HCT116 (cell line): ENCODE measurements at regions not wholly inside any gene's neighbourhood (a gene's known extent, or its start where the extent isn't known, plus 50 kb on each side); places are given as distances from the start of the nearest gene placed in this dataset.
"Not testable (repeated sequence)": the region's sequence is repeated elsewhere in the genome, so short reads cannot be mapped to it uniquely, and the experiment has no call there.

Source experiments
- ATAC-seq: fragments of 200-7000 bp; cut with Tn5 transposase; 2 replicates; pipeline ENCODE4 v1.9.1; 2020; ENCODE audit warnings: mild to moderate bottlenecking, moderate library complexity
- BruUV-seq: library from RNA; stranded (reverse); fragments of 400-500 nt; replicated peaks from 2 replicates; lab custom pipeline; 2021; lab: Mats Ljungman, UMichigan
- CTCF ChIA-PET: fragments of 300-600 bp; sonication (Branson Sonifier 250); formaldehyde crosslinking; loops from one replicate; lab custom pipeline; 2021; ENCODE audit warnings: antibody characterized with exemption; lab: Charles Lee
- POLR2A ChIA-PET: fragments of 300-600, 350-600 bp; sonication (Branson Sonifier 250); formaldehyde crosslinking; loops from one replicate; lab custom pipeline; 2021; ENCODE audit warnings: antibody characterized with exemption; lab: Charles Lee
- RAD21 ChIA-PET, 2 experiments: fragments of 300-600 bp; sonication (Branson Sonifier 250); formaldehyde crosslinking; loops; one replicate each; lab custom pipeline; 2023; ENCODE audit warnings: low total read pairs in 2 of 2; ENCODE audit not compliant: uncharacterized antibody in 2 of 2, unreplicated experiment in 2 of 2, low non-redundant PET in 1 of 2; lab: Charles Lee
- DNase-seq: peaks from one replicate; pipeline ENCODE4 v3.0.0-alpha.2; 2010; ENCODE audit warnings: low read depth, low spot score
- H2AFZ ChIP-seq: fragments of 200-600 bp; shearing (Covaris generic), sonication (generic); 2 replicates; pipeline ENCODE4 v1.6.1; 2017; ENCODE audit warnings: low read depth, mixed run types, mixed read lengths, antibody characterized with exemption, low read length; ENCODE audit not compliant: poor library complexity, severe bottlenecking
- H3K27ac ChIP-seq: 2 replicates; pipeline ENCODE4 v1.5.1; 2012; ENCODE audit warnings: low read depth, low read length
- H3K27me3 ChIP-seq: fragments of 200-600 bp; sonication (generic); 2 replicates; pipeline ENCODE4 v1.6.1; 2016; ENCODE audit warnings: mixed run types, low read length, mixed read lengths; ENCODE audit not compliant: insufficient read depth
- H3K36me3 ChIP-seq, 2 experiments: fragments of 200-500 bp in 1 of 2; fragments of 200-600 bp in 1 of 2; sonication (Bioruptor generic) in 1 of 2; sonication (generic) in 1 of 2; 2 replicates each; pipeline versions ENCODE4 v1.5.1 to v1.6.1; 2014 to 2016; ENCODE audit warnings: low read length in 2 of 2, inconsistent platforms in 1 of 2, mixed read lengths in 1 of 2, mixed run types in 1 of 2; ENCODE audit not compliant: insufficient read depth in 2 of 2, control insufficient read depth in 1 of 2
- H3K4me1 ChIP-seq, 2 experiments: fragments of 200-600 bp in 1 of 2; sonication (generic) in 1 of 2; 2 replicates each; pipeline versions ENCODE4 v1.5.1 to v1.6.1; 2012 to 2017; ENCODE audit warnings: low read length in 2 of 2, inconsistent platforms in 1 of 2, mild to moderate bottlenecking in 1 of 2, mixed read lengths in 1 of 2, mixed run types in 1 of 2, moderate library complexity in 1 of 2; ENCODE audit not compliant: insufficient read depth in 2 of 2, control insufficient read depth in 1 of 2
- H3K4me2 ChIP-seq: fragments of 200-600 bp; sonication (generic); 2 replicates; pipeline ENCODE4 v1.6.1; 2017; ENCODE audit warnings: mixed run types, low read length, mixed read lengths
- H3K4me3 ChIP-seq, 2 experiments: fragments of 200-600 bp in 1 of 2; sonication (generic) in 1 of 2; replicated peaks in 1 of 2; 2 replicates each; pipeline ENCODE4 v1.5.1; 2011 to 2016; ENCODE audit warnings: low read length in 2 of 2, control low read depth in 1 of 2, low read depth in 1 of 2, mild to moderate bottlenecking in 1 of 2, mixed read lengths in 1 of 2, mixed run types in 1 of 2
- H3K79me2 ChIP-seq: fragments of 200-600 bp; sonication (generic); 2 replicates; pipeline ENCODE4 v1.6.1; 2017; ENCODE audit warnings: mild to moderate bottlenecking, mixed run types, low read length, moderate library complexity, mixed read lengths; ENCODE audit not compliant: insufficient read depth
- H3K9ac ChIP-seq: fragments of 200-600 bp; sonication (generic); 2 replicates; pipeline ENCODE4 v1.6.1; 2016; ENCODE audit warnings: low read length, mixed read lengths
- H3K9me2 ChIP-seq: fragments of 200-600 bp; sonication (generic), shearing (Covaris generic); 2 replicates; pipeline ENCODE4 v1.6.1; 2017; ENCODE audit warnings: mixed run types, mild to moderate bottlenecking, moderate library complexity; ENCODE audit not compliant: insufficient read depth
- H3K9me3 ChIP-seq, 2 experiments: fragments of 200-500 bp in 1 of 2; fragments of 200-600 bp in 1 of 2; sonication (Bioruptor generic) in 1 of 2; sonication (generic) in 1 of 2; 2 replicates each; pipeline ENCODE4 v1.6.1; 2014 to 2017; ENCODE audit warnings: low read length in 2 of 2, mixed read lengths in 2 of 2, inconsistent platforms in 1 of 2, low read depth in 1 of 2, mild to moderate bottlenecking in 1 of 2, mixed run types in 1 of 2, moderate library complexity in 1 of 2; ENCODE audit not compliant: control insufficient read depth in 1 of 2, insufficient read depth in 1 of 2
- H4K20me1 ChIP-seq: fragments of 200-600 bp; sonication (generic), shearing (Covaris generic); 2 replicates; pipeline ENCODE4 v1.6.1; 2017; ENCODE audit warnings: mixed run types, mild to moderate bottlenecking, moderate library complexity; ENCODE audit not compliant: insufficient read depth
- intact Hi-C: fragments of 100-400 bp; cut with micrococcal nuclease; formaldehyde crosslinking; loops from 2 replicates; pipeline ENCODE4 v1.10.0; 2022

GRCh38 chr14:27817746-27818430, 948.7 kb upstream of the FOXG1 start:
- H3K4me1 ChIP-seq, H3K27ac ChIP-seq, H3K36me3 ChIP-seq, H3K4me2 ChIP-seq, DNase-seq, H3K4me3 ChIP-seq, H3K9me2 ChIP-seq, H2AFZ ChIP-seq, BruUV-seq, H4K20me1 ChIP-seq, POLR2A ChIA-PET, intact Hi-C loops, CTCF ChIA-PET, H3K9me3 ChIP-seq, ATAC-seq, H3K9ac ChIP-seq, H3K27me3 ChIP-seq, H3K79me2 ChIP-seq, RAD21 ChIA-PET: not testable (repeated sequence)

- H3K9me2 ChIP-seq, H3K4me2 ChIP-seq, POLR2A ChIA-PET, H3K27ac ChIP-seq, CTCF ChIA-PET, DNase-seq, H4K20me1 ChIP-seq, H3K79me2 ChIP-seq, H3K4me3 ChIP-seq, H3K9ac ChIP-seq, H3K4me1 ChIP-seq, H3K36me3 ChIP-seq, H2AFZ ChIP-seq, BruUV-seq, ATAC-seq, intact Hi-C loops, H3K27me3 ChIP-seq, H3K9me3 ChIP-seq, RAD21 ChIA-PET: not testable (repeated sequence)
Measured at GRCh38 chr14:27826149-27826548, 940.4 kb upstream of the FOXG1 start.

GRCh38 chr14:27831978-27832377, 934.6 kb upstream of the FOXG1 start:
- H4K20me1 ChIP-seq, intact Hi-C loops, H3K4me1 ChIP-seq, DNase-seq, H3K9me2 ChIP-seq, H3K4me3 ChIP-seq, H3K4me2 ChIP-seq, CTCF ChIA-PET, H3K9ac ChIP-seq, ATAC-seq, POLR2A ChIA-PET, H3K79me2 ChIP-seq, H3K27ac ChIP-seq, H3K36me3 ChIP-seq, RAD21 ChIA-PET, H2AFZ ChIP-seq, H3K9me3 ChIP-seq, H3K27me3 ChIP-seq, BruUV-seq: not testable (repeated sequence)

- H3K4me2 ChIP-seq, intact Hi-C loops, CTCF ChIA-PET, H3K36me3 ChIP-seq, H3K79me2 ChIP-seq, DNase-seq, RAD21 ChIA-PET, ATAC-seq, H3K27me3 ChIP-seq, H3K9me2 ChIP-seq, BruUV-seq, H3K4me1 ChIP-seq, H3K4me3 ChIP-seq, H2AFZ ChIP-seq, H3K9me3 ChIP-seq, H4K20me1 ChIP-seq, H3K27ac ChIP-seq, POLR2A ChIA-PET, H3K9ac ChIP-seq: not testable (repeated sequence)
Measured at GRCh38 chr14:27833001-27833400, 933.6 kb upstream of the FOXG1 start.
